Vagina (tissue), 2 donors: ENCODE measurements at regions not wholly inside any gene's neighbourhood (a gene's known extent, or its start where the extent isn't known, plus 50 kb on each side); places are given as distances from the start of the nearest gene placed in this dataset.

Experiments used
- CTCF ChIP-seq, 3 experiments: fragments of 450-650 bp in 2 of 3; fragments of 200-600 bp in 1 of 3; sonication (generic) in 1 of 3; IDR thresholded peaks; one replicate each; pipeline ENCODE4 v1.5.1; 2017 to 2019; ENCODE audit warnings: antibody characterized with exemption in 3 of 3, mild to moderate bottlenecking in 2 of 3, moderate library complexity in 2 of 3
- POLR2A ChIP-seq, 2 donors: fragments of 450-650 bp; IDR thresholded peaks; one replicate each; pipeline ENCODE4 v1.6.1; 2017; ENCODE audit warnings: antibody characterized with exemption in 2 of 2, mild to moderate bottlenecking in 2 of 2, moderate library complexity in 2 of 2

GRCh38 chr3:81965696-81966095, 204.3 kb upstream of the GBE1 start:
- TF ChIP-seq CTCF (IDR thresholded peaks at IDR 0.05) = no peak
- TF ChIP-seq POLR2A (IDR thresholded peaks at IDR 0.05) = no peak
